Body of pancreas (tissue), 4 donors: ENCODE measurements at regions not wholly inside any gene's neighbourhood (a gene's known extent, or its start where the extent isn't known, plus 50 kb on each side); places are given as distances from the start of the nearest gene placed in this dataset.

ENCODE experiments used
- POLR2A ChIP-seq, 3 donors: fragments of 450-650 bp; IDR thresholded peaks; one replicate each; pipeline ENCODE4 v1.6.1; 2016; ENCODE audit warnings: antibody characterized with exemption in 3 of 3, mild to moderate bottlenecking in 2 of 3
- TF ChIP-seq, protein P1 (sequence below), 7 experiments: fragments of 450-650 bp in 4 of 7; fragments of 200-600 bp in 3 of 7; sonication (generic) in 3 of 7; IDR thresholded peaks; one replicate each; pipeline ENCODE4 v1.5.1; 2016 to 2019; ENCODE audit warnings: antibody characterized with exemption in 7 of 7

DNA sequence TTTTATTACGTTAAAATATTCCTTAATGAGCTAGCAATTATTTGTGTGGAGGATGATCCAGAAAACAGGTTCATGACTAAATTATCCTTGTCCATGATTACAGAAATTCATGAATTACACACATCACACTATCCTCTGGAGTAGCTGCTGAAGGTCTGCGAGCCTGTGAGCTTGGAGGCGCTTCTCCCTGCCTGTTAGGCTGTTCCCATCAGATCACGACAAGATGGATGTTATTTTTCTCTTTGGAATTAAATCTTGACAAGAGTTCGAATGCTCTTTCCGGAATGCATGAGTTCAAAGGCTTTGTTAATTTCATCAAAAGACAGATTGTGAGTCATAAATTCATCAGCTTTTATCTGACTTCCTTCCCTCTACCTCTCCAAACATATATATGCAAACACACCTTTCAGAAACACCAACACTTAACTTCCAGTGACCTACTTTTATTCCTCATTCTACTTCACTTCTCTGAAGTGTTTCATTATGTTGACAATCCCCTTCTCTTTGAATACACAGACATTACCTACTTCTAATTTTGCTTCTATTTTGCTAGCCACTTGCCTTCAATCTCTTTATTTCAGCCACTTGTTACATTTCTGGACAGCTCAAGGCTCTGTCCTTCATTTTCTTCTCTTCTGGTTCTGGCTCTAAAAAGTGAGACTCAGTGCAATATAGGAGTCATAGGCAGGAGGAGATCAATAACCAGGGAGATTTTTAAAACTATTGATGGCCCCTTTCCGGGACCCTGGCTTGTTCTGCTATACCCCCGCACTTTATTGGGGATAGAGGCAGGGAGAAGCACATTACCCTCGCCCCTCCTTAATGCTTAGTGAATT is 274.6 kb downstream of the BTG1 start:
- TF ChIP-seq, protein P1, sequence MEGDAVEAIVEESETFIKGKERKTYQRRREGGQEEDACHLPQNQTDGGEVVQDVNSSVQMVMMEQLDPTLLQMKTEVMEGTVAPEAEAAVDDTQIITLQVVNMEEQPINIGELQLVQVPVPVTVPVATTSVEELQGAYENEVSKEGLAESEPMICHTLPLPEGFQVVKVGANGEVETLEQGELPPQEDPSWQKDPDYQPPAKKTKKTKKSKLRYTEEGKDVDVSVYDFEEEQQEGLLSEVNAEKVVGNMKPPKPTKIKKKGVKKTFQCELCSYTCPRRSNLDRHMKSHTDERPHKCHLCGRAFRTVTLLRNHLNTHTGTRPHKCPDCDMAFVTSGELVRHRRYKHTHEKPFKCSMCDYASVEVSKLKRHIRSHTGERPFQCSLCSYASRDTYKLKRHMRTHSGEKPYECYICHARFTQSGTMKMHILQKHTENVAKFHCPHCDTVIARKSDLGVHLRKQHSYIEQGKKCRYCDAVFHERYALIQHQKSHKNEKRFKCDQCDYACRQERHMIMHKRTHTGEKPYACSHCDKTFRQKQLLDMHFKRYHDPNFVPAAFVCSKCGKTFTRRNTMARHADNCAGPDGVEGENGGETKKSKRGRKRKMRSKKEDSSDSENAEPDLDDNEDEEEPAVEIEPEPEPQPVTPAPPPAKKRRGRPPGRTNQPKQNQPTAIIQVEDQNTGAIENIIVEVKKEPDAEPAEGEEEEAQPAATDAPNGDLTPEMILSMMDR (IDR thresholded peaks at IDR 0.05): no peak
- no peak for TF ChIP-seq POLR2A (IDR thresholded peaks at IDR 0.05)
